ENCODE measurements at regions not wholly inside any gene's neighbourhood (a gene's known extent, or its start where the extent isn't known, plus 50 kb on each side); places are given as distances from the start of the nearest gene placed in this dataset.
A peak's percentile ranks its signal among the peaks of the same experiment; 100 is the strongest.

- DNase-seq (ENCODE audit: extremely low spot score) = peak; percentile 76
Observed at GRCh38 chr10:78302989-78303854, 269.6 kb downstream of the RPS24 start.

GRCh38 chr10:78304091-78305045 is 270.7 kb downstream of the RPS24 start:
- Histone ChIP-seq H3K4me3 (ENCODE audit: low read depth, low read length) (no peak overlapping the region), H3K27ac (ENCODE audit: low read depth) (no peak overlapping the region), H3K36me3 (ENCODE audit: insufficient read depth) (no peaks in the 10 kb centered on the region), H3K4me1 (ENCODE audit: insufficient read depth) (no peaks in the 10 kb centered on the region)
- 91% methylated on average over 12 of the region's 12 CpGs for WGBS
- no peak for DNase-seq (ENCODE audit: extremely low spot score)

More at GRCh38 chr10:78302989-78303854, 269.6 kb downstream of the RPS24 start:
- 5% methylated on average over 81 of the region's 81 CpGs for WGBS
- Histone ChIP-seq H3K27ac (ENCODE audit: low read depth) (peak overlapping the region; percentile 75), H3K4me3 (ENCODE audit: low read depth, low read length) (peak overlapping the region; percentile 37), H3K4me1 (ENCODE audit: insufficient read depth) (no peaks in the 10 kb centered on the region), H3K36me3 (ENCODE audit: insufficient read depth) (no peaks in the 10 kb centered on the region)

- no peak overlapping the region for H3K27ac ChIP-seq (ENCODE audit: low read depth)
- DNase-seq (ENCODE audit: extremely low spot score) = no peak
Observed at GRCh38 chr10:78305311-78305710, 271.6 kb downstream of the RPS24 start.

GRCh38 chr10:78306358-78306757 is 272.7 kb downstream of the RPS24 start:
- no peaks in the 10 kb centered on the region for H3K4me1 ChIP-seq (ENCODE audit: insufficient read depth)
- no peak for DNase-seq (ENCODE audit: extremely low spot score)
- no peak overlapping the region for H3K4me3 ChIP-seq (ENCODE audit: low read depth, low read length)
- WGBS = 88% methylated on average over 5 of the region's 5 CpGs
- H3K27ac ChIP-seq (ENCODE audit: low read depth) = no peak overlapping the region
- H3K36me3 ChIP-seq (ENCODE audit: insufficient read depth) = no peaks in the 10 kb centered on the region

More at GRCh38 chr10:78305311-78305710, 271.6 kb downstream of the RPS24 start:
- no peaks in the 10 kb centered on the region for H3K4me1 ChIP-seq (ENCODE audit: insufficient read depth)
- H3K4me3 ChIP-seq (ENCODE audit: low read depth, low read length) = no peak overlapping the region
- H3K36me3 ChIP-seq (ENCODE audit: insufficient read depth) = no peaks in the 10 kb centered on the region
- WGBS = 90% methylated on average over 3 of the region's 3 CpGs

GRCh38 chr10:78307576-78307975 is 273.9 kb downstream of the RPS24 start:
- no peak overlapping the region for H3K27ac ChIP-seq (ENCODE audit: low read depth)
- H3K4me1 ChIP-seq (ENCODE audit: insufficient read depth) = no peaks in the 10 kb centered on the region
- H3K4me3 ChIP-seq (ENCODE audit: low read depth, low read length) = no peak overlapping the region
- H3K36me3 ChIP-seq (ENCODE audit: insufficient read depth) = no peaks in the 10 kb centered on the region
- WGBS = 67% methylated on average over 1 of the region's 1 CpG
- no peak for DNase-seq (ENCODE audit: extremely low spot score)

GRCh38 chr10:78309536-78310237 is 276.0 kb downstream of the RPS24 start:
- Histone ChIP-seq H3K36me3 (ENCODE audit: insufficient read depth) (no peaks in the 10 kb centered on the region), H3K27ac (ENCODE audit: low read depth) (no peak overlapping the region), H3K4me3 (ENCODE audit: low read depth, low read length) (no peak overlapping the region), H3K4me1 (ENCODE audit: insufficient read depth) (no peaks in the 10 kb centered on the region)
- WGBS = 94% methylated on average over 15 of the region's 15 CpGs
- DNase-seq (ENCODE audit: extremely low spot score) = no peak

GRCh38 chr10:78310481-78311080 is 276.9 kb downstream of the RPS24 start:
- no peak for DNase-seq (ENCODE audit: extremely low spot score)
- no peak overlapping the region for H3K27ac ChIP-seq (ENCODE audit: low read depth)
- WGBS = 77% methylated on average over 2 of the region's 2 CpGs
- H3K4me3 ChIP-seq (ENCODE audit: low read depth, low read length) = no peak overlapping the region
- no peaks in the 10 kb centered on the region for H3K36me3 ChIP-seq (ENCODE audit: insufficient read depth)
- no peaks in the 10 kb centered on the region for H3K4me1 ChIP-seq (ENCODE audit: insufficient read depth)

- Histone ChIP-seq H3K27ac (ENCODE audit: low read depth) (no peak overlapping the region), H3K4me3 (ENCODE audit: low read depth, low read length) (no peak overlapping the region), H3K36me3 (ENCODE audit: insufficient read depth) (no peaks in the 10 kb centered on the region), H3K4me1 (ENCODE audit: insufficient read depth) (no peaks in the 10 kb centered on the region)
- 77% methylated on average over 9 of the region's 9 CpGs for WGBS
- no peak for DNase-seq (ENCODE audit: extremely low spot score)
Observed at GRCh38 chr10:78312197-78313047, 278.8 kb downstream of the RPS24 start.

- no peaks in the 10 kb centered on the region for H3K4me1 ChIP-seq (ENCODE audit: insufficient read depth)
- no peaks in the 10 kb centered on the region for H3K36me3 ChIP-seq (ENCODE audit: insufficient read depth)
- no peak overlapping the region for H3K27ac ChIP-seq (ENCODE audit: low read depth)
- no peak overlapping the region for H3K4me3 ChIP-seq (ENCODE audit: low read depth, low read length)
- WGBS = 60% methylated on average over 3 of the region's 3 CpGs
- DNase-seq (ENCODE audit: extremely low spot score) = no peak
Observed at GRCh38 chr10:78313048-78313381, 279.4 kb downstream of the RPS24 start.

GRCh38 chr10:78313636-78314035 is 280.0 kb downstream of the RPS24 start:
- Histone ChIP-seq H3K36me3 (ENCODE audit: insufficient read depth) (no peaks in the 10 kb centered on the region), H3K27ac (ENCODE audit: low read depth) (no peak overlapping the region), H3K4me1 (ENCODE audit: insufficient read depth) (no peaks in the 10 kb centered on the region), H3K4me3 (ENCODE audit: low read depth, low read length) (no peak overlapping the region)
- 96% methylated on average over 3 of the region's 3 CpGs for WGBS
- no peak for DNase-seq (ENCODE audit: extremely low spot score)

GRCh38 chr10:78314651-78315050 is 281.0 kb downstream of the RPS24 start:
- H3K27ac ChIP-seq (ENCODE audit: low read depth) = no peak overlapping the region
- H3K4me1 ChIP-seq (ENCODE audit: insufficient read depth) = no peaks in the 10 kb centered on the region
- no peak for DNase-seq (ENCODE audit: extremely low spot score)
- H3K4me3 ChIP-seq (ENCODE audit: low read depth, low read length) = no peak overlapping the region
- WGBS = 96% methylated on average over 2 of the region's 2 CpGs
- no peaks in the 10 kb centered on the region for H3K36me3 ChIP-seq (ENCODE audit: insufficient read depth)

GRCh38 chr10:78316451-78316931 is 282.8 kb downstream of the RPS24 start:
- Histone ChIP-seq H3K36me3 (ENCODE audit: insufficient read depth) (no peaks in the 10 kb centered on the region), H3K4me1 (ENCODE audit: insufficient read depth) (no peaks in the 10 kb centered on the region), H3K27ac (ENCODE audit: low read depth) (no peak overlapping the region), H3K4me3 (ENCODE audit: low read depth, low read length) (no peak overlapping the region)
- DNase-seq (ENCODE audit: extremely low spot score) = peak; percentile 67
- WGBS = 35% methylated on average over 1 of the region's 1 CpG
